Left renal pelvis (tissue), 4 donors: ENCODE measurements at regions not wholly inside any gene's neighbourhood (a gene's known extent, or its start where the extent isn't known, plus 50 kb on each side); places are given as distances from the start of the nearest gene placed in this dataset.

Source experiments
- DNase-seq, 4 donors: peaks; one replicate each; pipeline ENCODE4 v3.0.0-alpha.2; 2013; ENCODE audit warnings: low read depth in 4 of 4, low spot score in 3 of 4

DNA sequence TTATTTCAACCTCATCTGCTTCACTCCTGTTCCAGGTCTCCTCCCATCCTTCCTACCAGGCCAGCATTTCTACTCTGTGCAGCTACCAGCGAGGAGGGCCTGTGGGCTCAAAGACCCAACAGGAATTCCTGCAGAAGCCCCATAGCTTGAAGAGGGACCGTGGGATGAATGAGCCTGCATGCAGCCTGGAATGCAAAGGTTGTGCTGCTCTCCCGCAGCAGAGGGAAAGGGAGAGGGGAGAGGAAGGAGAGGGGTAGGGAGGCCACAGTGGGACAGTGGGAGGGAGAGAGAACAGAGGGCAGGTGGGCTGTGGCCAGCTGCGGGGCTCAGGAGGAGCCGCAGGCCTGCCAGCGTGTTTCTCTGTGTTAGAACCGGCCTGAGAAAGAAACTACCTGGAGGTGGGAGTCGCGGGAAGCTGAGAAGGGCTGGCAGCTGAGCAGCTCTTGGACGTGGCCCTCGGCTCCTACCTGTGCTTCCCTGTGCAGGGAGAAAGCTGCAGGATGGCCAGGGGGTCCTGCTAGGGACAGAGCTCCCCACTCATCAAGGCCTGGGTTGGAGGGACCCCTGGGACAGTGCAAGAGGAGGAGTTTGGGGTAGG lies 66.1 kb upstream of the MLN start:
- no peak for DNase-seq

DNA sequence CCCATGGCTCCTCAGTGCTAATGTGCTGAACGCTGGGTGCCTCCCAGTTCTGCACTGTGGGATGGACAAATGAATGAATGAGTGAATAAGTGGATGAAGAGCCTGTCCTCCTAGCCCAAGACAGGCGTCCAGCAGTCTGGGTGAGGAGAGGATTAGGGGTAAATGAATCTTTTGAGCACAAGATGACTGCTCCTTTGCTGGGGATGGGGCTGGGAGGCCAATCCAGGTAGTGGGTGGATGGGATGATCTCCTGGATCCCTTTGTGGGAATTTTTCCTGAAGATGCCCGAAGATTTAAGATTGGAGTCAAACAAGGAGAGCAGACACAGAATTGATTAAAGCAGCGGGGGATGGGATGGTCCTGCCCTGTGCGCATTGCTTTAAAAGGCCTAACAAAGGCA lies 65.3 kb upstream of the MLN start:
- no peak for DNase-seq

DNA sequence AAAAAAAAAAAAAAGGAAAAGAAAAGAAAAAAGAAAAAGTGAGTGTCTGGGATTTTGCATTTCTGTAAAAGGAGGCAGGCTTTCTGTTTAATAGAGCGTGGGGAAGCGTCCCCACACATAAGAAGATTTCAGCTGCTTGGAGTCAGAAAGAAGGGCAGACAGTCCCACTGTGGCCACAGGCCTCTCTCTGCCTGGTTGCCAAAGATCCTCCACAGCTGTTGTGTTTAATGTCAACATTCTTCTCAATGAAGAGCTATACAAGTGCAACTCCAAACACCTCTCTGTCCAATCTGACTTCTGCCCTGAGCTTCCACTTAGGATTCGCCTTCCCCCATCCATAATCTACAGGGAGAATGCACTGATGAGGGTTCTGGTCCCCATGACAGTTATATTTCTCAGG lies 64.3 kb upstream of the MLN start:
- DNase-seq: no peak

DNA sequence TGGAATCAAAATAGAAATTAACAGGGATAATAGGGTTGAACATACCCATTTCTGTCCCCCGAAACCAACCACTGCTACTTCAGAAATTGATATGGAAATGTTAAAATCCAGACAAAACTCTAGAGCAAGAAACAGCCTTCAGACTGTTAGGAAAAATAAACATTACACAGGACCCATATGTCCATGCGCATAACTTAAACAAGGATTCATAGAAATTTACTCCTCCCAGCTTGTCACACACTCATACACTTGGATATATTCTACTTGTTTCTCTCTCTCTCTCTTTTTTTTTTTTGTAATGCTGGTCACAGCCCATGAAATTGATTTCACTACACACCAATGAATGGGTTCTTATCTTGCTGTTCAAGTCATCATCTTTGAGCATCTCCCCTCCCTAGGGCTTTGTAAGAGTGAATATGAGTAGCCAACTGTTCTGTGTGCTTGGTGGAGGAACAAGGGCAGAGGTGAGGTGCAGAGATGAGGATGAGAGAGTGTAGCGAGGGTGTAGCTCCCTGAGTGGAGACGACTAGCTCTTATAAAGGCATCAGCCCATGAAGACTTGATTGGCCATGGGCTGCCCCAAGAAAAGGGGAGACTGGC lies 61.8 kb upstream of the MLN start:
- DNase-seq: no peak

DNA sequence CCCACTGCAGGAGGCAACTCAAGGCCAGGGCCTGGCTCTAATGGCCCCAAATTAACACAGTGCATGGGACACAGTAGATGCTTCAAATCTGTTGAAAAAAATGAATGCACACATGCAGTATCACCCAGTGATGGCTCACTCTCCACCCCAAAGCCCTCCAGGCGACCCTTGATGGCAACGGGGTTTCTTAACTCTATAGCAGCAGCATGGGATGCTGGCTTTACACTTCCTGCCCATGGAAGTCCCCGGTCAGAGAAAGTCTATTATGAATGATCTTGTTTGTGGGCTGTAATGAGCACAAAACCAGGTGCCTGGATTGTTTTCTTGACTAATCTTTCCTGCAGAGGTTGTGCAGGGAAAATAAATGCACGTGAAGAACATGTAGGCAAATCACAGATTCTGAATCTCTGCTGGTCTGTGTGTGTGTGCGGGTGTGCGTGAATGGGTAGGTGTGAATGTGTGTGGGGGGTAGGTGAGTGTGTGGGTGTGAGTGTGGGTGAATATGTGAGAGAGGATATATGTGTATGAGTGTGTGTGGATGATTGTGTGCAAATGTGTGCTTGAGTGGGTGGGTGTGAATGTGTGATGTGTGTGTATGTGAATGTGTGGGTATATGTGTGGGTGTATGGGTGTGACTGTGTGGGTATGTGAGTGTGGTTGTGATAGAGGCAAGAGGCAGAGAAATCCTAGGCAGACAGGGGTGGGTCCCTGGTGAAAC lies 60.1 kb upstream of the MLN start:
- no peak for DNase-seq

DNA sequence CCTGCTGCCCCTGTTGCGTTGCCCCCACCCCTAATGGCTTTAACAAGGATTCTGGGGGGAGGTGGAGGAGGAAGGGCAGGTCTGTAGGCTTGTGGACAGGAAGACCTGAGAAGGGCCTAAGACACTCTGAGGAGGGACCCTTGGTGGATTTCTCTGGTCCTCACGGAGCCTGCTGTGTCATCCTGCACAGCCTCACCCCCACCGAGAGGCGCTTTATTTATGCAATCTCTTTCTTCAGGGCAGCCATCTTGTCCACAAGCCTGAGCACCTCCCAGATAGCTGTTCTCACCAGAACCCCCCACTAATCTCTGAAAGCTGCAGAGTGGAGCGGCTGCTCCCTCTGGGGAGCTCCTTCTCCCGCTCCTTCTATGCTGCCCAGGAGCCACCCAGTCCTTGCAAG lies 59.3 kb upstream of the MLN start:
- no peak for DNase-seq

DNA sequence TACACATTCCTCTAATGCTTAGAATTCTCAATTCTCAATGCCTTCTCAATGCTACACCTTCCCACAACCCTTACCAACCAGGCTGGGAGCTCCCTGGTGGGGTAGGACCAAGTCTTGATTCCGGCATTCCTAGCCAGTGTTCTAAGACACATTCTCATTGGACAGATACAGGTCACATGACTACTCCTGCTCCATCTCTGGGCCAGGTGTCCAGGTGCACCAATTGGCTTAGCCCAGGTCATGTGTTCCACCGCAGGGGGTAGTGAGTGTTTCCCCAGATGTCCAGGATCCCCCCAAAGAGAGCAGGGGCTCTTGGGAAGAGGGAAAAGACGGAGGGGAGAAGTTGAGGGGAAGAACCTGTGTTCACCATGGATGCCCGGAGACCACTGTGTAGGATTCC lies 58.7 kb upstream of the MLN start:
- DNase-seq: no peak

DNA sequence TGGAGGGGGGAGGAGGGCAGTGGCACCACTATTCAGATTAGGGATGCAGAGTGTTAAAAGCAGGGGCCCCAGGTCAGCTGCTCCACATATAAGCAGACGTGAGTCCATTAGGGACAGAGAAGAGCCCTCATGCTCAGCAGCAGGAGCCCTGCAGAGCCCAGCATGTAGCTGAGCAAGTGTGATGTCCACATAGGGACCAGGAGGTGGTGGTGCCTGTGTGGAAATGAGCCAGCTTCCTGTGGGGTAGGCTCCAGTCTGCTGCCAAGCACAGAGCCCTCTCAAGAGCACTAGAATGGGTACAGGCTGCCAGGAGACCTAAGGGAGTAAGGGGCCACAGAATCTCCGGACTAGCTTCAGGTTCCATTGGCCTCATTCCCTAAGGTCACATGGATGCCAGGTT lies 57.9 kb upstream of the MLN start:
- no peak for DNase-seq

DNA sequence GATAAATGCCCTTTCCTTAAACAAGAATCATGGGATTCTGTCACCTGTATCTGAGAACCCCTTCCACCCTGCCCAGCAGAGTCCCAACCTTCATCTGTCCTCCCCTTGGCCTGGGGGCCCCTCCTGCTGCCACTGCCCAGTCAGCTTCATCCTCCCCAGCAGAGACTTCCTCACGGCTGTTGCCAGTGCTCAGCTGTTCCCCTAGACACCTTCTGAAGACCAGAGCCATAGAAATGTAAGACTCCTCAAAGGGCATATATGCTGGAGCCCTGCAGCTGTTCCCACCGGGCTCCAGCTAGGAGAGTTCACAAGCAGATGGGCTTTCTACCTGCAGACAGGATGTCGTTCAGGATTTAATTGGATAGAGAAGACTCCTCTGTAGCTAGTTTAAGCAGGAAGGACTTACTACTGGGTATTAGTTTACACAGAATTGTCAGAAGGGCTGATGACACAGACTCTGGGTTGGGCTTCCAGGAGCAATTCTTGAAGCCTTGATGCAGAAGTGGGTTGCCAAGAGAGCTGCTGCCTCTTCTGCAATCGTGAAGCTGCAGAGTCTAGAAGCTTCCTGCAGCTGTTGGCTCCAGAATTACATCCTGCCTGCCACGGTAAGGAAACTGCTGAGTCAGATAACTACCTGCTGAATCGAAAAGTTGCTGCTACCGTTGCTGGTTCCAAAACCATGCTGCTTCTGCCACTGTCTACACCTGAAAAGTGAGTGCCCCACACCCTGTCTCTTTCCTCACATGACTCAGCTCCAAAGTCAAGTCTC lies 57.1 kb upstream of the MLN start:
- DNase-seq: no peak

DNA sequence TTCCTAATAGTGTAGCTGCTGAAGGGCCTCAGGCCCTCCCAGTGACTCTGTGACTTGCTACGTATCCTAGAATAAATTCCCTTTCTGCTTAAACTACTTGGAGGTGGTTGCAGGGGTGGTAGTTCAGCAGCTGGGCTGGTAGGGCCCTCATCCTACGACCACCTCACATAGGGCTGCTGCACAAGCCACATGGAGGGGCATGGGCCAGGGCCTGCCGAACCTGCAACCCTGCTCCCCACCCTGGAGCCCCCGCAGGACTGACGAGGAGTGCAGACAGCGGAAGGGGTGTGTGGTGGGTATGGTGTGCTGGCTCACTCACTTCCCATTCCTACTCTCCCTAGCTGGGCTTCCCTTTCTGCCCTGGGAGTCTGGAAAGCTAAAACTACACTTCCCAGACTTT lies 56.2 kb upstream of the MLN start:
- no peak for DNase-seq

DNA sequence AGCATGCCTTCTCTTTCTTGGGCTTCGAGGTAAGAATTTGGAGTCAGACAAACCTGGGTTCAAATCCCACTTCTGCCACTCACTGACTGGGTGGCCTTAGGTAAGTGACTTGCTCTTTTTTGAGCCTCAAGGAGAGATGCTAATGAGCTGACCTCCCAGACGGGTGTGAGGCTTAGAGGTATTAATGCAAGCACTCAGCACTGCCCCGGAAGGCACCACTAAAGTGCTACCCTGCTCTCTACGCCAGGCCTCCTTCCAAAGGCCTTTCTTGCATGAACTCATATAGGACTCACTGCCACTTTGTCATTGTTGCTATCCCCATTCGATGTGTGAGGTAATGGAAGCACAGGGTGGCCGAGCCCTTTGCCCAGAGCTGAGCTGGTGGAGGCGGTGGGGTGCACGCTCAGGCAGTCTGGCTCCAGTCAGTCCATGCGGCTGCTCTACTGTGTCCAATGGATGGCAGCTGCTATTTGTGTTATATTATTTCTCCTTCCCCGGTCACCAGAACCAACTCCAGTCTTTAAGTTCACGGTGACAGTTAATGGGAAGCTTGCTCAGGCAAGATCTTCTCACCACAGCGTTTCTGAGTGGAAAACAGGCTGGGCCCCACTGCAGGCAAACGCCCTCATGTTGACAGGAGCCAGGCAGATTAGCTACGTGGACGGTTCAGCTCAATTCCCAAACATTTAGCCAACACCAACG lies 55.2 kb upstream of the MLN start:
- DNase-seq: no peak

DNA sequence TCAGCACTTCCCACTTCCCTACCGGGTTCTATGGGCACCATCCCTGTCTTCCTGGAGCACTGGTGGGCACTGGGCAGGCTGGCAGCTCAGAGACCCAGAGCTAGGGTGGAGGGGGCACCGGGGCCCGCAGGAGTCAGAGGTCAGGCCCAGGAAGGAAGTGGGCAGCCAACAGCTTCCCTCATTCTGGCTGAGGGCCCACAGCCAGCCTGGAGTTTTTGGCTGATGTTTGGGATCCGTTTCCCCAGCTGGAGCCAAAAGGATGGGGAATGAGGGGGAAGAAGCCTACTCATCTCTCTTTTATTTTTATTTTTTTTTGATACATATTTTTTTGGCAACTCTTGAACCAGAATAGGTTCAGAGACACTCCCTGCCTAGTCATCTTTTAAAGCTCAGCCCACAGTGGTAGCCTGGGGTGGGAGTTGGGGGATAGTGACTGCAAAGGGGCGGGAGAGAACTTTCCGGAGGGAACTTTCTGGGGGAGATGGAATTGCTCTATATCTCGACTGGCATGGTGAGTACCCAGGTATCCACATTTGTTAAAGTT lies 54.2 kb upstream of the MLN start:
- DNase-seq: no peak

DNA sequence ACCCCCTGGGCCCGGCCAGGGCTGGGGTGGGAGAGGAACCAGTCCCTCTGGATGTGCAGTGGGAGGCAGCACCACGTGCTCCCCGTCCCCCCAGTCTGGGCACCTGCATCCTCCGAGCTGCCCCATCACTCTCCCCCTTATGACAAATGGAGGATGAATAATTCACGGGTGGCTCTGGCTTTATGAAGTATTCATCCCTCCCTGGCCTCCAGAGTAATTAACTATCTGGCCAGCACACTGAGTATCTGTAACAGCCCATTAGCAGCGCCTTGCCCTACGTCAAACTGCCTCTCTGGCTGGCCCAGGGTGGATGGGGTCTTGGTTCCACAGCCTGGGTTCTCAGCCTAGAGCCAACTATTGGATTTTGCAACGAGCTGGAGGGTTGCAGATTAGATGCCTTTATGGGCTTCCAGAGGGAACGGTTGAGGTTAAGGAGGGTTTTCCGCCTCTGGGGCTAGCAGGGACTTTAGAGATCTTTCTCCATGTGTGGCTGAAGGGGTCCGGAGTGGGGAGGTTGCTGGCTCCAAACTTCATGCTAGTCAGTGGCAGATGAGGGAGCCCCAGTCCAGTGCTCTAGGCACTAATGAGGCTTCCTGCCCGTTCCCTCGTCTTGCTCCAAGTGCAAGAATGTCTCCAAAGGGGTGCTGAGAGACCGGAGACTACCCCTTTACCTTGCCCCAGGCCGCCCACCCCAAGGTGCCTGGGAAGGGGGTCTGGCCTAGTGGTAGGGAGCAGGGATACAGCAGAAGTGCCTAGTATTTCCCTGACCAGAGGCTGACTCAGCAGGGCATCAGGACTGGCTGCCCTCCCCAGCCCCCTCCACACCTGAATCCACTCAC lies 53.5 kb upstream of the MLN start:
- no peak for DNase-seq

DNA sequence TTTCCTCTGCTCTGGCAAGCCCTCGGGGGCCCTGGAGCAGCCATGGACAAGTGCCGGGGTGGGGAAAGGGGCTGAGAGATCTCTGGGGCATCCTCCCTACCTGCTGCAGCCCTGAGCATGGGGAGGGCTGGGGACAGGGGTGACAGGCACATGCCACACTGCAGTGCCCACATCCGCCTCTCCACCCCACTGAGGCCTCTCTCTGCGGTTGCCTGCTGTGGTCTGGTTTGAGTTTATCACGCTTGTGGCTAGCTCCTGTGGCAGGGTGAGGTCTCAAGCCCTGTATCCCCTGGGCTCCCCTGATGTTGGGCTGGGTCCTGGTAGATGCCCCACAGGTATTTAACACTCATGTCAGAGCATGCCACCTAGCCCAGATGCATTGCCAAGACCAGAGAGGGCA lies 52.9 kb upstream of the MLN start:
- DNase-seq: no peak

DNA sequence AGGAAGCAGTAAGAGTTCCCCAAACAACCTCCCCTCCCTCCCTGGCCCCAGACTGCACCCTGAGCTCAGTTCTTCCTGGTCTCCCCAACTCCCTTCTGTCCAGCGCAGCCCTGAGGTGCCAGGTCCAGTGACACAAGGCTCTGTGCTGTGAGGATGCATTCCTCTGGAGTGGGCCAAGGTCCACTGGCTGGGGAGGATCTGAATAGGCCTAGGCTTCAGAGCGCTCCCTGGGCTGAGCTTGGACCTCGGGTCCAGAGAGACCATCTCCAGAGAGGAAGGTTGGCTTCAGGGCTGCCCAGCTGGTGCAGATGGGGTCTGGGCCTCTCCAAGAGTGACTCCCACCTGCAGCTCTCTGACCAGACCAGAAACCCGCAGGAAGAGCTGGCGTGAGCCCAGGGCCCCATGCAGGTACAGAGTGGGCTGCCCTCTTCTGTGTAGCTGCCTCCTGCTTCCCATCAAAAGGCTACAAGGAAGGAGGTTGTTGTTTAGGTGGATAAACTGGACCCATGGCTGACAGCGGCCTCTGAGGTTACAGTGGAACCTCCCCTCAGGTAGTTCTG lies 52.3 kb upstream of the MLN start:
- no peak for DNase-seq

DNA sequence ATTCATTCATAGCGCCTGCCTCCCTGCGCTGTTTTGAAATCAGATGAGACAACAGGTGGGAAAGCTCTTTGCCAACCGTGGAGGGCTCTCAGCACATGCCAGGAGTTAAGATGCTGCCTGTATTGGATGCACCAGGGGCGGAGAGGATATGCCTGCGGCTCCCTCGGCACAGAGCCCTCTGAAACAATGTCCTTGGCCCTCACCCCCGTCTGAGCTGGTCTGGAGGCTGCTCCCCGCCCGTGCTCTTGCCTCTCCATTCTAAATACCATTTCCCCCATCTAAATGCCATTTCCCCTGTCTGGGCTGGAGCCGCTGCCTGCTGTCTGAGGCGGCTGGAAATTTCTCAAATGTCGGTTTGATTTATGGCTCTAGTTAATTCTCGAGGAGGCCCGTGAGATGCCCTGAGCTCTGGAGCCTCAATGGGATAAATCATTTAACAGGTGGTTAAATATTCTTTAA lies 50.8 kb upstream of the MLN start:
- DNase-seq: no peak

DNA sequence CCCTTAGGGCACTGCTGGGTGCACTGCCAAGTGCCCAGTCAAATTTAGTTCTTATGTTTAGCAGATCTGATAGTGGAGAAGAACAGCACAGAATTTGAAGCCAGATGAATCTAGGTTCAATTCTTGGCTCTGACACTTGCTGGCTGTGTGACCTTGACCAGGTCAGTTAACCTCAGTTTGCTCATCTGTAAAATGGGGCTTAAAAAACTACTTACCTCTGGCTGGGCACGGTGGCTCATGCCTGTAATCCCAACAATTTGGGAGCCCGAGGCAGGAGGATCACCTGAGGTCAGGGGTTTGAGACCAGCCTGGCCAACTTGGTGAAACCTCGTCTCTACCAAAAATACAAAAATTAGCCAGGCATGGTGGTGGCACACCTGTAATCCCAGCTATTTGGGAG lies 49.9 kb upstream of the MLN start:
- no peak for DNase-seq
